ENCODE measurements at regions not wholly inside any gene's neighbourhood (a gene's known extent, or its start where the extent isn't known, plus 50 kb on each side); places are given as distances from the start of the nearest gene placed in this dataset.

DNA sequence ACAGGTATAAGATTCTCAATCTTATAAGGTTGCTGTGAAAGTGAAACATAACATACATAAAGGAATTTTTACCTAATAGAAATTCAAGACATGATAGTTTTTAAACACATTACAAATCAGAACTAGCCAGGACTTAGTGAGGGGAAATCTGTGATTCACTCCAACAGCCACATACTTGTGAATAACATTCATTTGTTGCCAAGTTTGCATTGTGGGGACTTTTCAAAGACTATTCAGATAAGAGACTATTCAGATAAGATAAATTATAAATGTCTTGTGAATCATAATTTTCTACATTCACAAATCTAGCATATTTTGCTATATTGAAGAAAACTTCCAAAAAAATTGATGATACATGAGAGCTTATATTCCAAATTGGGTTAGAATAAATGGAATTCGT lies 345.3 kb upstream of the CDH20 start:
- TF ChIP-seq, protein P1, sequence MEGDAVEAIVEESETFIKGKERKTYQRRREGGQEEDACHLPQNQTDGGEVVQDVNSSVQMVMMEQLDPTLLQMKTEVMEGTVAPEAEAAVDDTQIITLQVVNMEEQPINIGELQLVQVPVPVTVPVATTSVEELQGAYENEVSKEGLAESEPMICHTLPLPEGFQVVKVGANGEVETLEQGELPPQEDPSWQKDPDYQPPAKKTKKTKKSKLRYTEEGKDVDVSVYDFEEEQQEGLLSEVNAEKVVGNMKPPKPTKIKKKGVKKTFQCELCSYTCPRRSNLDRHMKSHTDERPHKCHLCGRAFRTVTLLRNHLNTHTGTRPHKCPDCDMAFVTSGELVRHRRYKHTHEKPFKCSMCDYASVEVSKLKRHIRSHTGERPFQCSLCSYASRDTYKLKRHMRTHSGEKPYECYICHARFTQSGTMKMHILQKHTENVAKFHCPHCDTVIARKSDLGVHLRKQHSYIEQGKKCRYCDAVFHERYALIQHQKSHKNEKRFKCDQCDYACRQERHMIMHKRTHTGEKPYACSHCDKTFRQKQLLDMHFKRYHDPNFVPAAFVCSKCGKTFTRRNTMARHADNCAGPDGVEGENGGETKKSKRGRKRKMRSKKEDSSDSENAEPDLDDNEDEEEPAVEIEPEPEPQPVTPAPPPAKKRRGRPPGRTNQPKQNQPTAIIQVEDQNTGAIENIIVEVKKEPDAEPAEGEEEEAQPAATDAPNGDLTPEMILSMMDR (IDR thresholded peaks at IDR 0.05; ENCODE audit: extremely low read depth, insufficient read depth, missing control alignments) = no peak
- DNase-seq (ENCODE audit: low spot score) = no peak
- in situ Hi-C loops (cut with MboI; ENCODE audit: low pct_unique_long_range_greater_than_20kb, low sequenced_read_pairs, unreplicated experiment) = no loop called here

DNA sequence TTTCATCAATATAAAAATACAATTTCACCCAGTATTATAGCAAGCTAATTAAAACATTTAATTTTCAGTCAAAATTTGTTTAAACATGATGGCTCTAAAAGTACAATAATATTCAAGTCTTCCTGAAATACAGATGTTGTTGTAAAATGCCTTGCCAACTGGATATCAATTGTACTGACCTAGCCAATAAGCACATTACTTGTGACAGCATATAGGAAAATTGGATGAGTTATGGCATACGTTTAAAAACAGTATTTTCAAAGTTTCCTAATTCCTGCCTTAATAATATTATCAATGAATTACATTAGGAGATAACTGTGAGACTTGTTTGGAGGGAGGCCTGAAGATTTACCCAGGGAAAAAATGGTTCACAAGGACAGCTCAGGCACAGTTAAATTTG lies 336.9 kb upstream of the CDH20 start:
- TF ChIP-seq, protein P1 (IDR thresholded peaks at IDR 0.05; ENCODE audit: extremely low read depth, insufficient read depth, missing control alignments) = no peak
- DNase-seq (ENCODE audit: low spot score) = no peak
- in situ Hi-C loops (cut with MboI; ENCODE audit: low pct_unique_long_range_greater_than_20kb, low sequenced_read_pairs, unreplicated experiment) = no loop called here

DNA sequence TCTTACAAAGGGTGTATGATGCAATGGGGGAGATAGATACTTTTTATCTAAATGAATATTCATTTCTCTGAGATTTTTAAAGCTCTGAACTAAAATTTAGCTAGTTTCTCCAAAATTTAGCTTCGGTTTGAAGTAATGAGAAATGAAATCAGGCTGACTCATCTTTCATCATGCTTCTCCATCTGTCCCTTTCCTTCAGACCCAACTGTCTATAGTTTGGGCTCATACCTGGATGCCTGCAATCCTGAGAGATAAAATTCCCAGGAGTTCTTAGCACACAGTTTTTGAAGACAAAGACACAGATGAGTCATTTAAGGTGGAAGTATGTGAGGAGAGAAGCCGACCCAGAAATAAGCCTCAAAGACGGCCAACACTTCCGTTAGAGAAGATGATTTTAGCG lies 336.4 kb upstream of the CDH20 start:
- TF ChIP-seq, protein P1 (IDR thresholded peaks at IDR 0.05; ENCODE audit: extremely low read depth, insufficient read depth, missing control alignments) = no peak
- no peak for DNase-seq (ENCODE audit: low spot score)
- in situ Hi-C loops (cut with MboI; ENCODE audit: low pct_unique_long_range_greater_than_20kb, low sequenced_read_pairs, unreplicated experiment) = no loop called here

DNA sequence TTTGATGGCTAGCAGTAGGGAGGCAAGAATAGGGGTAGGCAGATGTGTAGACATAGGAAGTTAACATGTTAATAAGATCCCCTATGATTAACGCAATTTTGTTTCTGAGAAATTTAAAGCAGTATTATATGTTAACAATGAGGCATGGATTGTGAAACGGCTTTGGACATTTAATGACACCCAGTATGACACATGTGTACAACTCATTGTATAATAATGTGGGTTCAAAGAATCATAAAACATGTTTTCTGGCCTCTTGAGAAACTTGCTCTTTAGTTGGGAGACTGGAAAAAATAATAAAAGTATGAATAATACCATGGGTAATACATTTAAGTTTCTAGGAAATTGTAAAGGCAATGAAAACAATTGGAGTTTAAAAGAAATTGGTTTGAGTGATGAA lies 332.1 kb upstream of the CDH20 start:
- TF ChIP-seq, protein P1 (IDR thresholded peaks at IDR 0.05; ENCODE audit: extremely low read depth, insufficient read depth, missing control alignments) = no peak
- no peak for DNase-seq (ENCODE audit: low spot score)
- in situ Hi-C loops (cut with MboI; ENCODE audit: low pct_unique_long_range_greater_than_20kb, low sequenced_read_pairs, unreplicated experiment) = no loop called here

DNA sequence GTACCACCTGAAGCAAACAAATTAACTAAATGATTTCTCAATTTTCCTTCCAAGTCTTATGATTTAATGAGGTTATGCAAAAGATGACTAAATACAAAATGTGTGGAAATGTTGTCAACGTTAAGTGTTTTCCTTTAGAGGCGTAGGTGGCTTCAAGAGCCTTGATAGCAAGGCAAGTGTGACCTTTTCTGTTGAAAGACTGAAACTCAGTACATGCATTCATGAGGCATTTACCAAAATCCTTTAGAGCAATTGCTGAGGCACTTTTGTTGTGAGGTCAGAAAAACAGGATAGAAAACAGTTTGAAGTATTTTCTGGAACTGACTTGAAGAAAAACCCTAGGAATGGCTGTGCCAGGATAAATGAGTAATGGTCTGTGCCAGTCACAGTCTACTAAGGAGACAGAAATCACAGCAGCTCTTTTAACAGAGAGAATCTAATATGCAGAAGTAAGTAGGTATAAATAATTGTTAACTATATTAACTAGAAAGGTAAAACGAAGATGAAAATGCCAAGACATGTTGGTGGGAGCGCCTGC lies 326.5 kb upstream of the CDH20 start:
- TF ChIP-seq, protein P1 (IDR thresholded peaks at IDR 0.05; ENCODE audit: extremely low read depth, insufficient read depth, missing control alignments) = no peak
- no peak for DNase-seq (ENCODE audit: low spot score)
- in situ Hi-C loops (cut with MboI; ENCODE audit: low pct_unique_long_range_greater_than_20kb, low sequenced_read_pairs, unreplicated experiment) = no loop called here

DNA sequence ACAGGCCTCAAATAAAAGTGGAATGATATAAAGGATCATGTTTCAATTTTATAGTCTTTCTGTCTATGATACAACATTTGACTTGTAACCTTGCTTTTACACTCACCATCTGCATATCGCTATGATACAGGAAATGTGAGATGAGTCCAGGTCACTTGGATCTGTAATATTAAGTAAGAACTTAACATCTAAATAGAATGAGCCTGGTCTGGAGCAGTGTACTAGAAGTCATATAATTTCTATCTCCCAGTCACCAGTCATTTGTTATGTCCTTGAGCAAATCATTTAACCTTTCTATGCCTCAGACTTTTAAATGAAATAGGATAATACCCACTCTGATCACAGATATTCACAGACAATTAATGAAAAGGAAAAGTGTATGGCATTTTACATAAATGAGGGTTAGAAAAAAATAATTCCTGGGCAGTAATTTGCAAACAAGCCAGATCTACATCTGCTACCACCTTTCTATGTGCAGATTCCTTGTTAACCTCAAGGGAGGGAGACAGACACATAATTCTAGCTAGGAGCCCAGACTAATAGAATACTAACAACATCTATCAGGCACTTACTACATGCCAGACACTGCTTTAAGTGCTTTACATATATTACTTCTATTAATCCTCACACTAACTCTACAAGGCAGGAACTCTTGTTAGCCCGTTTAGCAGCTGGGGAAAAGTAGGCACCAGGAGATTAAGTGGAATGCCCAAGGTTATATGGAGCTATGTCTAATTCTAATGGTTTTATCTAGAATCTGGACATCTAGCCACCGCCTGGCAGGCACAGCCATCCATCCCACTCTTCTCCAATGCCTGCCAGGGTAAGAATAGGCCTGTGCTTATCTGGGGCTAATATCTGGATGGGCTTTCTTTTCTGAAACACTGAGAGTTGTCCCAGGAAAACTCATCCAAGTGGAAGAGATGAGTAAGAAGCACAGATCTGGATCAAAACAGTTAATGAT lies 313.6 kb upstream of the CDH20 start:
- TF ChIP-seq, protein P1 (IDR thresholded peaks at IDR 0.05; ENCODE audit: extremely low read depth, insufficient read depth, missing control alignments) = no peak
- in situ Hi-C loops (cut with MboI; ENCODE audit: low pct_unique_long_range_greater_than_20kb, low sequenced_read_pairs, unreplicated experiment) = no loop called here
- no peak for DNase-seq (ENCODE audit: low spot score)

Data from GM13977 (cell line).